MM.1S (cell line): ENCODE measurements at regions not wholly inside any gene's neighbourhood (a gene's known extent, or its start where the extent isn't known, plus 50 kb on each side); places are given as distances from the start of the nearest gene placed in this dataset.

ENCODE experiments used
- EZH2 ChIP-seq: fragments of 300-600 bp; sonication (generic); optimal IDR thresholded peaks from 2 replicates; pipeline ENCODE3; 2017; ENCODE audit warnings: low read depth, mild to moderate bottlenecking, antibody characterized with exemption, low read length, mixed read lengths
- EZH2phosphoT487 ChIP-seq: fragments of 300-600 bp; sonication (generic); IDR thresholded peaks from 2 replicates; pipeline ENCODE4 v1.6.1; 2018; ENCODE audit warnings: antibody characterized with exemption, low read length
- TF ChIP-seq, protein P1 (sequence below): fragments of 300-600 bp; sonication (generic); IDR thresholded peaks from 2 replicates; pipeline ENCODE4 v1.5.1; 2016; ENCODE audit warnings: antibody characterized with exemption, low read length, mixed read lengths

DNA sequence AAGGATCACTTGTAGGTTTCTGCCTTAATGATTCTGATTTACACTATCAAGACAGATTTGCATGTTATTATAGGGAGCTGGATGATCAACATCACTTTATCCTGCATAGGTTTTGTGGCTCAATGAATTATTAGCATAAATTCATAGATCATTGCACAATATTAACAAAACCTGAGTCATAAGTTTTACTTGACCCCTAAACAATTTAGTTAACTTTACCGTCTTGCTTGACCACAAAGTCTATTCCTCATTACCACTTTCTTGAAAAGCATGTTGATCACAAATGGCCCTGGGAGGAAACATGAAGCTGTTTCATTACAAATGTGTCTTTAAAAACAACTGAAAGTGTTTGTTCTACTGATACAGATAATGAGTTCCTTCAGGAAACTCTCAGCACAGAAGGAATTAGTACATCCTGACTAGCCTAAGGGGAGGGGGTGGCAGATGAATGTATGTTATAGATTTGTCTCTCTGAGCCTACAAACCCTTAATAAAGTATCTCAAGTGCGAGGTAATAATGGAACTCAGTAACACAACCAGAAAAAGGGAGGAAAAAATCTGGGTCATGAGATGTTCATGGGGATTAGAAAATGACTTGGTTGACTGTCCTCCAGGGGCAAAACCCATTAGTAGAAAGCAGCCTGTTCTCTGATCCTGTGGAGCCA lies 303.4 kb downstream of the PIK3C3 start:
- TF ChIP-seq, protein P1, sequence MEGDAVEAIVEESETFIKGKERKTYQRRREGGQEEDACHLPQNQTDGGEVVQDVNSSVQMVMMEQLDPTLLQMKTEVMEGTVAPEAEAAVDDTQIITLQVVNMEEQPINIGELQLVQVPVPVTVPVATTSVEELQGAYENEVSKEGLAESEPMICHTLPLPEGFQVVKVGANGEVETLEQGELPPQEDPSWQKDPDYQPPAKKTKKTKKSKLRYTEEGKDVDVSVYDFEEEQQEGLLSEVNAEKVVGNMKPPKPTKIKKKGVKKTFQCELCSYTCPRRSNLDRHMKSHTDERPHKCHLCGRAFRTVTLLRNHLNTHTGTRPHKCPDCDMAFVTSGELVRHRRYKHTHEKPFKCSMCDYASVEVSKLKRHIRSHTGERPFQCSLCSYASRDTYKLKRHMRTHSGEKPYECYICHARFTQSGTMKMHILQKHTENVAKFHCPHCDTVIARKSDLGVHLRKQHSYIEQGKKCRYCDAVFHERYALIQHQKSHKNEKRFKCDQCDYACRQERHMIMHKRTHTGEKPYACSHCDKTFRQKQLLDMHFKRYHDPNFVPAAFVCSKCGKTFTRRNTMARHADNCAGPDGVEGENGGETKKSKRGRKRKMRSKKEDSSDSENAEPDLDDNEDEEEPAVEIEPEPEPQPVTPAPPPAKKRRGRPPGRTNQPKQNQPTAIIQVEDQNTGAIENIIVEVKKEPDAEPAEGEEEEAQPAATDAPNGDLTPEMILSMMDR, result no peak
- TF ChIP-seq EZH2, result no peak
- no peak for TF ChIP-seq EZH2phosphoT487
